CD4-positive, alpha-beta T cell (primary cell): ENCODE measurements at regions not wholly inside any gene's neighbourhood (a gene's known extent, or its start where the extent isn't known, plus 50 kb on each side); places are given as distances from the start of the nearest gene placed in this dataset.

Experiments
- ATAC-seq: fragments of 200-7000 bp; cut with Tn5 transposase; one replicate; pipeline ENCODE4 v1.10.0; 2022; ENCODE audit warnings: mild to moderate bottlenecking; ENCODE audit not compliant: poor library complexity
- CTCF ChIA-PET: fragments of 350-600 bp; sonication (Branson Sonifier 250); formaldehyde crosslinking; loops from one replicate; lab custom pipeline; 2021; ENCODE audit warnings: antibody characterized with exemption, inconsistent platforms; lab: Charles Lee
- POLR2A ChIA-PET: fragments of 350-600 bp; sonication (Branson Sonifier 250); formaldehyde crosslinking; loops from one replicate; lab custom pipeline; 2021; ENCODE audit warnings: antibody characterized with exemption, inconsistent platforms; lab: Charles Lee
- DNase-seq, 14 experiments: peaks; one replicate each; pipeline ENCODE4 v3.0.0-alpha.2; 2013 to 2020; ENCODE audit warnings: mixed read lengths in 2 of 14
- H3K27ac ChIP-seq, 2 donors: one replicate each; pipeline versions ENCODE4 v1.5.1 to v1.7.0; 2013; ENCODE audit warnings: low read length in 2 of 2, low read depth in 1 of 2, mild to moderate bottlenecking in 1 of 2
- H3K27me3 ChIP-seq, 2 experiments: 1 replicate in 1 of 2; 2 replicates in 1 of 2; pipeline versions ENCODE4 v1.6.1 to v1.7.0; 2013; ENCODE audit warnings: low read length in 2 of 2, control low read depth in 1 of 2, mild to moderate bottlenecking in 1 of 2, moderate library complexity in 1 of 2; ENCODE audit not compliant: insufficient read depth in 2 of 2, control insufficient read depth in 1 of 2
- H3K36me3 ChIP-seq: one replicate; pipeline ENCODE4 v1.6.1; 2013; ENCODE audit warnings: low read length, control low read depth; ENCODE audit not compliant: insufficient read depth
- H3K4me1 ChIP-seq: one replicate; pipeline ENCODE4 v1.6.1; 2013; ENCODE audit warnings: low read length, control low read depth; ENCODE audit not compliant: insufficient read depth
- H3K4me3 ChIP-seq: one replicate; pipeline ENCODE4 v1.5.1; 2013; ENCODE audit warnings: mild to moderate bottlenecking, low read length, moderate library complexity
- H3K9me3 ChIP-seq, 2 experiments: 1 replicate in 1 of 2; 2 replicates in 1 of 2; pipeline versions ENCODE4 v1.6.1 to v1.7.0; 2013; ENCODE audit warnings: low read length in 2 of 2, mild to moderate bottlenecking in 2 of 2, control low read depth in 1 of 2, moderate library complexity in 1 of 2; ENCODE audit not compliant: control insufficient read depth in 1 of 2, insufficient read depth in 1 of 2
- H3K27ac Mint-ChIP-seq: one replicate; pipeline ENCODE4 v1.8.0; 2020; ENCODE audit warnings: mixed read lengths
- H3K27me3 Mint-ChIP-seq: one replicate; pipeline ENCODE4 v1.8.0; 2021; ENCODE audit warnings: mixed read lengths
- H3K36me3 Mint-ChIP-seq: one replicate; pipeline ENCODE4 v1.8.0; 2021; ENCODE audit warnings: low read depth, mixed read lengths
- H3K4me1 Mint-ChIP-seq: one replicate; pipeline ENCODE4 v1.8.0; 2021; ENCODE audit warnings: low read depth, mixed read lengths
- H3K4me3 Mint-ChIP-seq: one replicate; pipeline ENCODE4 v1.8.0; 2020; ENCODE audit warnings: mild to moderate bottlenecking, mixed read lengths
- H3K9me3 Mint-ChIP-seq: one replicate; pipeline ENCODE4 v1.8.0; 2020; ENCODE audit warnings: mixed read lengths
- CTCF ChIP-seq: fragments of 200-600 bp; IDR thresholded peaks from one replicate; pipeline ENCODE4 v1.8.0; 2022; ENCODE audit warnings: antibody characterized with exemption, mild to moderate bottlenecking
- intact Hi-C, 2 experiments: fragments of 100-400 bp; cut with DNase I in 1 of 2; cut with micrococcal nuclease in 1 of 2; formaldehyde crosslinking; loops; one replicate each; pipeline versions ENCODE4 v1.15.1 to v1.9.0; 2023 to 2025; cut with DNase I, micrococcal nuclease

DNA sequence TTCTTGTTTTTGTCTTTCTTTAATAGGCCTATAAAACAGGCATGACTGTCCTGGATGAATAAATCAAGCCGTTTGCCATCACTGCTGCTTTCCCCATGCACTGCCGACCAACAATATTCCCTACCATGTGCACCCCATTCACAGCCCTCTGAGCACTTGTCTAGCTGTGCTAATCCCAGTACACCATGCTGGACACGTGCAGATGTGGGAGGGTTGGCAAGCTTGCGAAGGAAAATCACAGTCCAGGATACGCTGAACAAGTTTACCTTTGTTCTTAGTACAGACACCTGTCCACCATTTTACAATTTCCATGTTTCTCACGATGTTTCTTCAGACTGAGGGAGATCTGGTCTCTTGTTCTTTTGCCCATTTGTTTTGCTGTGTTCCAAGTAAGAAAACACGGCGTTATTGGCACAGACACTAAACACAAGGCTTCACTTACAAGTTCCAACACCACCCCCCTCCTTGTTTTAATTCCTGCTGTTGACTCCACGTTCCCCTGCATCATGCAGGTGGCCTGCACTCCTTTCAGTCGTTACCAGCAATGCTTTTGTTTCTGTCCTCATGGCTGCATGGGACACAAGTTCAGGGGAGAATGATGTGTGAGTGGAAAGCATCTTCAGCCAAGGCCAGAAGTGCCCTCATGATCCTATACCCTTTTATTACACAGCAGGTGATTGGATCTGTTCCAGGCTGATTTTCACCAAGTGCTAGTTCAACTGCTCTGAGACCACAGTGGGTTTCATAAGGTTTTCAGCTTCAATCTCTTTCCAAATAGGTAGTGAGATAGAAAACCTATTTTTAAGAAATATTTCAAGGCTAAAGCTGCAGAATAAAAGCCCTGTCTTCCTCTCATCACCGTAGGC, 608.9 kb downstream of the IRX1 start:
- Mint-ChIP-seq H3K4me1 (no peaks in the 10 kb centered on the region), H3K27ac (no peak overlapping the region), H3K36me3 (no peaks in the 10 kb centered on the region), H3K9me3 (peaks cover 6% of the 10 kb centered on the region), H3K4me3 (no peak overlapping the region), H3K27me3 (no peaks in the 10 kb centered on the region)
- ATAC-seq (no peak), DNase-seq (no peak)
- intact Hi-C loops = no loop called here
- CTCF ChIA-PET = interaction anchor here (0.7 kb wide), 1 partner anchor 214 kb away, joined by 3 read pairs; no protein-coding TSS in a partner anchor
- Histone ChIP-seq H3K9me3 (peaks cover 0 to 30% of the 10 kb centered on the region in 2 experiments), H3K36me3 (no peaks in the 10 kb centered on the region), H3K4me3 (no peak overlapping the region), H3K27me3 (no peaks in the 10 kb centered on the region), H3K27ac (no peak overlapping the region), H3K4me1 (no peaks in the 10 kb centered on the region)
- POLR2A ChIA-PET = no interaction called here
- no peak for TF ChIP-seq CTCF

- H3K4me3 Mint-ChIP-seq = no peak overlapping the region
- H3K27me3 Mint-ChIP-seq = no peaks in the 10 kb centered on the region
- Histone ChIP-seq H3K27ac (no peak overlapping the region), H3K36me3 (no peaks in the 10 kb centered on the region), H3K4me1 (no peaks in the 10 kb centered on the region), H3K27me3 (no peaks in the 10 kb centered on the region), H3K9me3 (peaks cover 0 to 28% of the 10 kb centered on the region in 2 experiments), H3K4me3 (no peak overlapping the region)
- no peak overlapping the region for H3K27ac Mint-ChIP-seq
- ATAC-seq = no peak
- no peaks in the 10 kb centered on the region for H3K36me3 Mint-ChIP-seq
- ChIA-PET POLR2A (no interaction called here), CTCF (interaction anchor here (0.7 kb wide), 1 partner anchor 214 kb away, joined by 3 read pairs; no protein-coding TSS in a partner anchor)
- intact Hi-C loops = no loop called here
- H3K9me3 Mint-ChIP-seq = peaks cover 9% of the 10 kb centered on the region
- H3K4me1 Mint-ChIP-seq = no peaks in the 10 kb centered on the region
- no peak for DNase-seq
- no peak for TF ChIP-seq CTCF
These were observed 609.8 kb downstream of the IRX1 start for GRCh38 chr5:4205398-4205797.

DNA sequence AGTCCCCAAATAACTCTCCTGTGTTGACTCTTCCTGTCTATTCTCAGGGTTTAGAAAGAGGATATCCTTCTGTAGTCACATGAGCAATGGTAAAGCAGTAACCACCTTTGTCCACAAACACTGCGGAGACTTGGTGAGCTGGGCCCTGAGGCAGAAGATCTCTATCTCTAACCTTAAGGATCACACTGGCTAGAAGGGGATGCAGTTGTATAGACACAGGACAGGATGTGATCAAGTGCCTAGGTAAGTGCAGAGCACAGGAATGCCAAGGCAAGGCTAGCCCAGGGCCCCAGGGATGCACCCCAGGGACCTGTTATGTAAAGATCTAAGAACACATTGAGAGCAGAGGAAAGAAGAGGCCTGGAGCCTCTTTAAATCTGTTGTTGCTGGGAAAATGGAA, 610.5 kb downstream of the IRX1 start:
- Histone ChIP-seq H3K4me1 (no peaks in the 10 kb centered on the region), H3K36me3 (no peaks in the 10 kb centered on the region), H3K9me3 (peaks cover 0 to 28% of the 10 kb centered on the region in 2 experiments), H3K27me3 (no peaks in the 10 kb centered on the region), H3K27ac (no peak overlapping the region), H3K4me3 (no peak overlapping the region)
- H3K4me1 Mint-ChIP-seq = no peaks in the 10 kb centered on the region
- TF ChIP-seq CTCF = no peak
- ChIA-PET CTCF (no interaction called here), POLR2A (no interaction called here)
- H3K27ac Mint-ChIP-seq = no peak overlapping the region
- H3K36me3 Mint-ChIP-seq = no peaks in the 10 kb centered on the region
- no peak overlapping the region for H3K4me3 Mint-ChIP-seq
- peaks cover 9% of the 10 kb centered on the region for H3K9me3 Mint-ChIP-seq
- ATAC-seq (no peak), DNase-seq (no peak)
- intact Hi-C loops = no loop called here
- no peaks in the 10 kb centered on the region for H3K27me3 Mint-ChIP-seq
